D721Med (cell line): ENCODE measurements at regions not wholly inside any gene's neighbourhood (a gene's known extent, or its start where the extent isn't known, plus 50 kb on each side); places are given as distances from the start of the nearest gene placed in this dataset.
"Not testable (repeated sequence)": the region's sequence is repeated elsewhere in the genome, so short reads cannot be mapped to it uniquely, and the experiment has no call there.

ENCODE experiments used
- DNase-seq: peaks from one replicate; pipeline ENCODE4 v3.0.0; 2011; ENCODE audit warnings: low spot score; ENCODE audit not compliant: insufficient read length
- FAIRE-seq: peaks from 2 replicates; lab custom pipeline; 2011; peaks lifted over from hg19 to GRCh38; lab: Jason Lieb, UNC
- CTCF ChIP-seq: IDR thresholded peaks from 2 replicates; pipeline ENCODE4 v1.5.1; 2012; ENCODE audit warnings: mild to moderate bottlenecking, control low read depth; ENCODE audit not compliant: insufficient read depth; ENCODE audit errors: missing control alignments

- no peak for FAIRE-seq
- DNase-seq, result no peak
- TF ChIP-seq CTCF, result no peak
Measured at GRCh38 chr3:40753951-40754350, 229.2 kb downstream of the ZNF621 start.

- TF ChIP-seq CTCF, result no peak
- no peak for FAIRE-seq
Measured at GRCh38 chr3:40754994-40755393, 230.2 kb downstream of the ZNF621 start.

GRCh38 chr3:40756500-40756899 lies 231.7 kb downstream of the ZNF621 start:
- FAIRE-seq (no peak), DNase-seq (no peak)
- no peak for TF ChIP-seq CTCF

More at GRCh38 chr3:40754994-40755393, 230.2 kb downstream of the ZNF621 start:
- DNase-seq, result no peak

- not testable (repeated sequence) for DNase-seq, FAIRE-seq
Measured at GRCh38 chr3:40762771-40763170, 238.0 kb downstream of the ZNF621 start.

GRCh38 chr3:40763807-40764206 lies 239.0 kb downstream of the ZNF621 start:
- DNase-seq (no peak), FAIRE-seq (no peak)
- no peak for TF ChIP-seq CTCF

GRCh38 chr3:40764747-40765146 lies 240.0 kb downstream of the ZNF621 start:
- FAIRE-seq (no peak), DNase-seq (no peak)
- TF ChIP-seq CTCF, result no peak

- DNase-seq (no peak), FAIRE-seq (no peak)
- no peak for TF ChIP-seq CTCF
Measured at GRCh38 chr3:40765884-40766283, 241.1 kb downstream of the ZNF621 start.

GRCh38 chr3:40766396-40766795 lies 241.6 kb downstream of the ZNF621 start:
- FAIRE-seq (no peak), DNase-seq (no peak)
- no peak for TF ChIP-seq CTCF
